Stomach (tissue), 8 donors: ENCODE measurements at regions not wholly inside any gene's neighbourhood (a gene's known extent, or its start where the extent isn't known, plus 50 kb on each side); places are given as distances from the start of the nearest gene placed in this dataset.

Experiments used
- DNase-seq, 2 donors: peaks; one replicate each; pipeline versions ENCODE4 v3.0.0 to v3.0.0-alpha.2; 2013 to 2019
- H3K27ac ChIP-seq, 5 donors: fragments of 200-600 bp in 4 of 5; sonication (generic) in 4 of 5; one replicate each; pipeline ENCODE4 v1.5.1; 2013 to 2019; ENCODE audit warnings: mild to moderate bottlenecking in 1 of 5, moderate library complexity in 1 of 5
- H3K27me3 ChIP-seq, 3 donors: fragments of 200-600 bp; sonication (generic); one replicate each; pipeline ENCODE4 v1.5.1; 2017 to 2019; ENCODE audit warnings: mixed run types in 1 of 3
- H3K36me3 ChIP-seq, 4 donors: fragments of 200-600 bp; sonication (generic); 1 replicate in 3 of 4; 2 replicates in 1 of 4; pipeline ENCODE4 v1.5.1; 2016 to 2019
- H3K4me1 ChIP-seq, 4 donors: fragments of 200-600 bp; sonication (generic); one replicate each; pipeline ENCODE4 v1.5.1; 2016 to 2019
- H3K4me3 ChIP-seq, 4 donors: fragments of 200-600 bp; sonication (generic) in 3 of 4; one replicate each; pipeline ENCODE4 v1.5.1; 2016 to 2019; ENCODE audit warnings: mild to moderate bottlenecking in 1 of 4
- H3K9me3 ChIP-seq, 4 donors: fragments of 200-600 bp; sonication (generic); one replicate each; pipeline ENCODE4 v1.5.1; 2016 to 2019
- EP300 ChIP-seq: sonication (generic); formaldehyde crosslinking; IDR thresholded peaks from one replicate; pipeline ENCODE4 v1.6.1; 2017; ENCODE audit warnings: antibody characterized with exemption
- POLR2A ChIP-seq, 4 donors: fragments of 450-650 bp; IDR thresholded peaks; one replicate each; pipeline ENCODE4 v1.6.1; 2016; ENCODE audit warnings: antibody characterized with exemption in 4 of 4, control low read depth in 2 of 4, mild to moderate bottlenecking in 1 of 4, moderate library complexity in 1 of 4
- POLR2AphosphoS5 ChIP-seq, 3 donors: sonication (generic); formaldehyde crosslinking; IDR thresholded peaks; one replicate each; pipeline ENCODE4 v1.6.1; 2016; ENCODE audit warnings: antibody characterized with exemption in 3 of 3
- WGBS, 5 donors: extraction: QIAGEN DNeasy Blood & Tissue Kit in 3 of 5; methylation state at CpG; one replicate each; pipeline versions ENCODE4 v1.1.5 to v1.1.7; 2013 to 2018; 5-methylcytosine and 5-hydroxymethylcytosine counted together
- intact Hi-C: fragments of 100-400 bp; cut with DNase I; formaldehyde crosslinking; loops from one replicate; pipeline ENCODE4 v1.15.1; 2023; ENCODE audit warnings: low total_unique reads
- TF ChIP-seq, protein P1 (sequence below), 7 experiments: fragments of 450-650 bp in 4 of 7; fragments of 200-600 bp in 3 of 7; sonication (generic) in 3 of 7; IDR thresholded peaks; one replicate each; pipeline ENCODE4 v1.5.1; 2016 to 2019; ENCODE audit warnings: antibody characterized with exemption in 7 of 7, control low read depth in 2 of 7, mild to moderate bottlenecking in 1 of 7
- donor health status: healthy with polysubstance abuse.
- donor health status: Bipolar disorder and iron deficiency.
- donor health status: healthy.

DNA sequence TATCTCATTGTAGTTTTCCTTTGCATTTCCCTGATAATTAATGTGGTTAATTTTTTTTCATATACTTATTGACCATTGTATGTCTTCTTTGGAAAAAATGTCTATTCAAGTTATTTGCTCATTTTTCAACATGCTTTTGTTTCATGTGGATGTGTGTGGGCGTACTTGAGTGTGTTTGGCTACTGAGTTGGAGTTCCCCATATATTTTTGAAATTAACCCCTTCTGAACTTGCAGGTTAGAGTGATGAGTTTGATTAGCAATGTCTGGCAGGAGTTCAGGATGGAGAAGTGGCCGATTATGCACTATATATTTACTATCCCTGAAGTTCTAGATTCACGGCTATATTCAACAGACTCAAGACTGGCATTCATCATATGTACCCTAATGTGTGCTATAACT, 250.4 kb upstream of the TTC14 start:
- intact Hi-C loops: no loop called here
- H3K27me3 ChIP-seq: no peaks in the 10 kb centered on the region
- WGBS, 5 donors: 71 to 82% (median 77%) methylated on average over 3 of the region's 3 CpGs

GRCh38 chr3:180352261-180352660, 249.7 kb upstream of the TTC14 start:
- WGBS, 5 donors: 55 to 73% (median 65%) methylated on average over 1 of the region's 1 CpG

More for the DNA sequence above, 250.4 kb upstream of the TTC14 start:
- Histone ChIP-seq H3K27ac (no peak overlapping the region), H3K4me3 (no peak overlapping the region), H3K4me1 (no peaks in the 10 kb centered on the region), H3K36me3 (no peaks in the 10 kb centered on the region), H3K9me3 (no peaks in the 10 kb centered on the region)
- TF ChIP-seq EP300 (no peak), POLR2AphosphoS5 (IDR thresholded peaks at IDR 0.05) (no peak), POLR2A (IDR thresholded peaks at IDR 0.05) (no peak)
- TF ChIP-seq, protein P1, sequence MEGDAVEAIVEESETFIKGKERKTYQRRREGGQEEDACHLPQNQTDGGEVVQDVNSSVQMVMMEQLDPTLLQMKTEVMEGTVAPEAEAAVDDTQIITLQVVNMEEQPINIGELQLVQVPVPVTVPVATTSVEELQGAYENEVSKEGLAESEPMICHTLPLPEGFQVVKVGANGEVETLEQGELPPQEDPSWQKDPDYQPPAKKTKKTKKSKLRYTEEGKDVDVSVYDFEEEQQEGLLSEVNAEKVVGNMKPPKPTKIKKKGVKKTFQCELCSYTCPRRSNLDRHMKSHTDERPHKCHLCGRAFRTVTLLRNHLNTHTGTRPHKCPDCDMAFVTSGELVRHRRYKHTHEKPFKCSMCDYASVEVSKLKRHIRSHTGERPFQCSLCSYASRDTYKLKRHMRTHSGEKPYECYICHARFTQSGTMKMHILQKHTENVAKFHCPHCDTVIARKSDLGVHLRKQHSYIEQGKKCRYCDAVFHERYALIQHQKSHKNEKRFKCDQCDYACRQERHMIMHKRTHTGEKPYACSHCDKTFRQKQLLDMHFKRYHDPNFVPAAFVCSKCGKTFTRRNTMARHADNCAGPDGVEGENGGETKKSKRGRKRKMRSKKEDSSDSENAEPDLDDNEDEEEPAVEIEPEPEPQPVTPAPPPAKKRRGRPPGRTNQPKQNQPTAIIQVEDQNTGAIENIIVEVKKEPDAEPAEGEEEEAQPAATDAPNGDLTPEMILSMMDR (IDR thresholded peaks at IDR 0.05): no peak
- no peak for DNase-seq

DNA sequence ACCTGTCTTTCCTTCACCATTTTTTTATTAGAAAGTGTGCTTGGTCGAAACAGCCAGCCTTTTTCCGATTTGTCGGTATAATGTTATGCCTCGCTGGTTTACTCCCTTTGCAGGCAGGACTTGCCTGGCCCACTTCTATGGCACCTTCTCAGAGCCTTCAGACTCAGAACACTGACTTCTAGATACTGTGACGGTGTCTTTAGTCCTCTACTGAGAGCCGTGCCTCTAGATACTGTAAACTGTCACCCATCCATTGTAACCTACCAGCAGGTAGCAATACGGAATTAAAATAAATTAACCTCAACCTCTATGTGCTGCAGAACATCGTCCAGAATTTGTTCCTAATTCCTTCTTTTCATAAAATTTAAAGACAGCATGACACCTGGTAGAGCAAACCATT, 247.7 kb upstream of the TTC14 start:
- 75 to 80% (median 76%) methylated on average over 8 of the region's 8 CpGs for WGBS, 5 donors
- TF ChIP-seq, protein P1 (IDR thresholded peaks at IDR 0.05): no peak
- no peak for TF ChIP-seq POLR2AphosphoS5 (IDR thresholded peaks at IDR 0.05)
- no peak for TF ChIP-seq POLR2A (IDR thresholded peaks at IDR 0.05)
- no peak for TF ChIP-seq EP300
- no peaks in the 10 kb centered on the region for H3K36me3 ChIP-seq
- intact Hi-C loops: no loop called here
- no peak overlapping the region for H3K4me3 ChIP-seq
- H3K9me3 ChIP-seq: no peaks in the 10 kb centered on the region
- H3K27ac ChIP-seq: no peak overlapping the region
- no peaks in the 10 kb centered on the region for H3K4me1 ChIP-seq
- no peak for DNase-seq
- H3K27me3 ChIP-seq: no peaks in the 10 kb centered on the region

More at GRCh38 chr3:180352261-180352660, 249.7 kb upstream of the TTC14 start:
- intact Hi-C loops: no loop called here
- no peak overlapping the region for H3K27ac ChIP-seq
- no peaks in the 10 kb centered on the region for H3K36me3 ChIP-seq
- no peak overlapping the region for H3K4me3 ChIP-seq
- H3K9me3 ChIP-seq: no peaks in the 10 kb centered on the region
- DNase-seq: no peak
- TF ChIP-seq POLR2A (IDR thresholded peaks at IDR 0.05) (no peak), EP300 (no peak), POLR2AphosphoS5 (IDR thresholded peaks at IDR 0.05) (no peak)
- TF ChIP-seq, protein P1 (IDR thresholded peaks at IDR 0.05): no peak
- no peaks in the 10 kb centered on the region for H3K27me3 ChIP-seq
- H3K4me1 ChIP-seq: no peaks in the 10 kb centered on the region

DNA sequence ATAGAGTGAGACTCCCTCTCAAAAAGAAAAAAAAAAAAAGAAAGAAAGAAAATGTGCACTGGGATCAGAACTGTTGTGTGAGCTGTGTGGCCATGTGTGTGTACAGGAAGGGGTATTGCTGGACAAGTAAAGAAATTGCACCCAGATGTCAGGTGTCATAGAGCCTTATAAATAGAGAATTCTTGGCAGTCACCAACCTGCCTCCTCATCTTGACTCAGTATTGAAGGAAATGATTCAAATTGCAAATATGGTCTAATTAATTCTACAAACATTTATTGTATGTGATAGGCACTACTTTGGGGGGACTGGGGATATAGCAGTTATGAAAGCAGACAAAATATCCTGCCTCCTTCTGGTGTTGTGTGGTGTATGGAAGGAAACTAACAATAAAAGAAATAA, 243.8 kb upstream of the TTC14 start:
- Histone ChIP-seq H3K36me3 (no peaks in the 10 kb centered on the region), H3K4me3 (no peak overlapping the region), H3K27ac (no peak overlapping the region), H3K27me3 (no peaks in the 10 kb centered on the region), H3K9me3 (no peaks in the 10 kb centered on the region), H3K4me1 (no peaks in the 10 kb centered on the region)
- no peak for DNase-seq
- TF ChIP-seq POLR2AphosphoS5 (IDR thresholded peaks at IDR 0.05) (no peak), EP300 (no peak), POLR2A (IDR thresholded peaks at IDR 0.05) (no peak)
- TF ChIP-seq, protein P1 (IDR thresholded peaks at IDR 0.05): no peak
- intact Hi-C loops: no loop called here
